GM12874 (cell line): ENCODE measurements at regions not wholly inside any gene's neighbourhood (a gene's known extent, or its start where the extent isn't known, plus 50 kb on each side); places are given as distances from the start of the nearest gene placed in this dataset.

Experiments
- CTCF ChIP-seq: IDR thresholded peaks from 2 replicates; pipeline ENCODE4 v1.5.1; 2011; ENCODE audit warnings: low read depth, mild to moderate bottlenecking, control low read depth, low read length, moderate library complexity; ENCODE audit not compliant: insufficient read depth

GRCh38 chr2:16184341-16184890 is 244.1 kb downstream of the MYCN start:
- TF ChIP-seq CTCF: no peak

DNA sequence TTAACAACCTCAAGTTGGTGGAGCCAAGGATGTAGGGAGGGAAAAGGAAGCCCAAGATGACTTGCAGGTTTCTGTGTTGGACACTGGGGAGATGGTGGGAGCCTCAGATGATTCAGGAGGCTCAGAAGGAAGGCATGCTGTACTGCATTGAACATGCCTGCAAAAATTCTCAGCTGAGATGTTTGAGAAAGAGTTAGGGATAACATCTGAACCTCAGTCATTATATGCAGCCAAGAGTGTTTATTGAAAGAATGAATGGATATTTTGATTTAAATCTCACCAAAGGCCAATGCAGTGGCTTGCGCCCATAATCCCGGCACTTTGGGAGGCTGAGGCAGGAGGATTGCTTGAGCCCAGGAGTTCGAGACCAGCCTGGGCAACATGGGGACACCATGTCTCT is 243.0 kb downstream of the MYCN start:
- TF ChIP-seq CTCF: no peak

DNA sequence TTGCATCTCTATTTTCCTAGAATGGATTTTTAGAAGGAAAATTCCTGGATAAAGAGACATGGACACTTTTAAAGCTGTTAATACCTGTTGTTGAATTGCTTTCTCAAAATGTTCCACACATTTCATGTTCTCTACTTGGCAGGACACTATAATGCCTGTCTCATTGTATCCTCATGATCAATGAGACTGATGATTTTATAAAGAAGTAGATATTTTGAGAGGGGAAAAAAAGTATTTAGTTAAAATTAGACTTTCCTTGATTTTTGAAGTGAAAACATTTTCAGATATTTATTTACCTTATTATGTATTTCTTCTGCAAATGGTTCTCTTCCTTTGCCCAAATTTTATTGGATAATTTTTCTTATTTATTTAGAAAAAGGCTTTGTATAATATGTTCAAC is 242.5 kb downstream of the MYCN start:
- no peak for TF ChIP-seq CTCF

- TF ChIP-seq CTCF: no peak
These were observed 241.4 kb downstream of the MYCN start for GRCh38 chr2:16181741-16182090.

GRCh38 chr2:16181062-16181740 is 240.9 kb downstream of the MYCN start:
- TF ChIP-seq CTCF: no peak

- TF ChIP-seq CTCF: no peak
These were observed 240.3 kb downstream of the MYCN start for GRCh38 chr2:16180631-16181030.

GRCh38 chr2:16179701-16180416 is 239.5 kb downstream of the MYCN start:
- TF ChIP-seq CTCF: no peak
